ENCODE measurements at regions not wholly inside any gene's neighbourhood (a gene's known extent, or its start where the extent isn't known, plus 50 kb on each side); places are given as distances from the start of the nearest gene placed in this dataset.

DNA sequence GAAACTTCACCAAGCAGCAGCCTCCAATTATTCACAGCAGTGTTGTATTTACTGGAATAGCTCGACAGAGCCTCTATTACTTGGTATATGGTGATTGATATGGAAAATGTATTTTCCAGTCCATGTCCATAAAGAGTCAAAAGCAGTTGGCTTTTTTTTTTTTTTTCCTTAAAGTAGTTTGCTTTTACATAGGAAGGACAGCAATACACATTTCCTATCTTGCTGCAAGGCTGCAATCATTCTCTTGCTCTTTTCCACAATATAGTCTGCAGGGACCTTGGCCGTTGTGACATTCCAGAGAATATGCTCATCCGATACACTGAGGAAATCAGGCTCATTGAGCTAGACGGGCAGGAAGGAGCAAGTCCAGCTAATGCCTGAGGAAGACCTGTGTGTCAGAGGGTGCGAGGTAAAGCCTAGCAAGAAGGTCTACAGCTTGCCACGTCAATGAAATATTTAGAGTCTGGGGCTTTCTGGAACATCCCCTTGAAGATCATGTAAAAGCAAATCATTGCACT lies 131.1 kb downstream of the ENGASE start:
- TF ChIP-seq, protein P1, sequence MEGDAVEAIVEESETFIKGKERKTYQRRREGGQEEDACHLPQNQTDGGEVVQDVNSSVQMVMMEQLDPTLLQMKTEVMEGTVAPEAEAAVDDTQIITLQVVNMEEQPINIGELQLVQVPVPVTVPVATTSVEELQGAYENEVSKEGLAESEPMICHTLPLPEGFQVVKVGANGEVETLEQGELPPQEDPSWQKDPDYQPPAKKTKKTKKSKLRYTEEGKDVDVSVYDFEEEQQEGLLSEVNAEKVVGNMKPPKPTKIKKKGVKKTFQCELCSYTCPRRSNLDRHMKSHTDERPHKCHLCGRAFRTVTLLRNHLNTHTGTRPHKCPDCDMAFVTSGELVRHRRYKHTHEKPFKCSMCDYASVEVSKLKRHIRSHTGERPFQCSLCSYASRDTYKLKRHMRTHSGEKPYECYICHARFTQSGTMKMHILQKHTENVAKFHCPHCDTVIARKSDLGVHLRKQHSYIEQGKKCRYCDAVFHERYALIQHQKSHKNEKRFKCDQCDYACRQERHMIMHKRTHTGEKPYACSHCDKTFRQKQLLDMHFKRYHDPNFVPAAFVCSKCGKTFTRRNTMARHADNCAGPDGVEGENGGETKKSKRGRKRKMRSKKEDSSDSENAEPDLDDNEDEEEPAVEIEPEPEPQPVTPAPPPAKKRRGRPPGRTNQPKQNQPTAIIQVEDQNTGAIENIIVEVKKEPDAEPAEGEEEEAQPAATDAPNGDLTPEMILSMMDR (conservative IDR thresholded peaks at IDR 0.05; ENCODE audit: low read depth, low read length): no peak
- no peak for TF ChIP-seq EZH2 (IDR thresholded peaks at IDR 0.05; ENCODE audit: low read length, unreplicated experiment)
- TF ChIP-seq EZH2phosphoT487 (IDR thresholded peaks at IDR 0.05; ENCODE audit: borderline replicate concordance, low read length): no peak
